ENCODE measurements at regions not wholly inside any gene's neighbourhood (a gene's known extent, or its start where the extent isn't known, plus 50 kb on each side); places are given as distances from the start of the nearest gene placed in this dataset.
A peak's percentile ranks its signal among the peaks of the same experiment; 100 is the strongest.

DNA sequence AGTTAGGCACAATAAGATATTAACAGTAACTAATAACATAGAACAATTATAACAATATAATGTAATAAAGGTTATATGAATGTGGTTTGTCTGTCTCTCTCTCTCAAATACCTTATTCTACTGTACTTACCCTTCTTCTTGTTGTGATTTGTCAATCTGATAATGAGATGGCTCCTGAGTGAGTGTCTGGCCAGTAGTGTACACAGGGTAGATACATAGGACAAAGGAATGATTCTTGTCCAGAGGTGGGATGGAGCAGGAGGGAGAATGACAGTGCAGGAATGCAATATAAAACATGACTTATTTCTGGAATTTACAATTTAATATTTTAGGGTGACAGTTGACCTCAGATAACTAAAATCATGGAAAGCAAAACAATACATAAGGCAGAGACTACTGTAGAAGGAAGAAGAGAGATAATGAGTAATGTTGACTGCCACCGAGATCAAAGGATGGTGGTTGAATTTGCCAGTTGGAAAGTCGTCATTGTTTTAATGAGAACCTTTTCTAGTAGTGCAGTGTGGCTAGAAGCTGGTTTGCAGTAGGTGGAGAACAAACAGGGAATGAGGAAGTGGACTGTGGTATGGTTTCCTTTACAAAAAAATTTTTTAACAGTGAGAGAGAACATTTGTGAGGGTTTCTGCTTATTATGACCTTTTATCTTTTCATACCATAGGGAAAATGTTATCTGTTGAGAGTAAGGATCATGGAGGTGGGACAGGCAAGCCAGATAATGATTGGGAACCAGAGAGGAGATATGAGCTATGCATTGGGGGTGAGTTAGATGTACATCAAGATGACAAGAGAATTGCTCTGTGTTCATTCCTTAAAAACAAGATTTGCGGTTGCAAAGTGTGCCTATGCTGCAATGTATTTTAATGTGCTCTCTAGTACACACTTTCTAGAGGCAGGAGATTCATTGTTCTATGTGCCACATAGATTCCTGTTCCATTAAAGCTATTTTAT lies 458.3 kb downstream of the BTG1 start:
- intact Hi-C loops (cut with micrococcal nuclease) = no loop called here
- H3K36me3 Mint-ChIP-seq = no peaks in the 10 kb centered on the region
- Histone ChIP-seq H3K36me3 (ENCODE audit: insufficient read depth, low read length) (no peaks in the 10 kb centered on the region), H3K4me1 (ENCODE audit: insufficient read depth, low read length) (peaks cover 16% of the 10 kb centered on the region), H3K9me3 (ENCODE audit: control insufficient read depth in 1 of 2, low read length in 2 of 2) (no peaks in the 10 kb centered on the region), H3K27me3 (ENCODE audit: insufficient read depth, low read length) (no peaks in the 10 kb centered on the region), H3K27ac (ENCODE audit: low read depth, low read length) (no peak overlapping the region), H3K4me3 (ENCODE audit: low read length in 2 of 2) (no peak overlapping the region)
- POLR2A ChIA-PET (ENCODE audit: partially characterized antibody) = no interaction called here
- H3K4me3 Mint-ChIP-seq = peak overlapping the region in 3 of 8 donors; percentile 4 to 20 (median 9)
- peak; percentile 52 to 69 (median 60) for DNase-seq
- no peaks in the 10 kb centered on the region for H3K27me3 Mint-ChIP-seq
- CTCF ChIA-PET (ENCODE audit: partially characterized antibody) = no interaction called here
- no peaks in the 10 kb centered on the region for H3K9me3 Mint-ChIP-seq
- H3K27ac Mint-ChIP-seq = peak overlapping the region in 5 of 7 donors; percentile 3 to 78 (median 31)
- H3K4me1 Mint-ChIP-seq = peaks cover 9 to 13% (median 11%) of the 10 kb centered on the region in 4 donors

DNA sequence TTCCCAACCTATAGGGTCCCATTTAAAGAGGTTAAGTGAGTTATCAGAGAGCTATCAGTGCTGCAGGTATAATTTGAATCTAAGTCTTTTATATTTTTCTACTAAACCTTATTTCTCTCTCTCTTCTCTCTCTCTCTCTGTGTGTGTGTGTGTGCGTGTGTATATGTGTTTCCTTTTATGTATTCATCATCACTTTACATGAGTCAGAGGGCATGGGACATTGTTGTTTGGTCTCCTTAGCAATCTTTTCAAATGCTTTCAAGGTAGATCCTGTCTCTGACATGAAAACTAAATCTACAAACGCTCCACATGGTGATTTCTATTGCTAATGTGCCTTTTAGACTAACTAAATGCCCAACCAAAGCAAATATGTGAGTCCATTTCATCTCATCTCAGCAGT lies 459.7 kb downstream of the BTG1 start:
- H3K9me3 Mint-ChIP-seq = no peaks in the 10 kb centered on the region
- no peaks in the 10 kb centered on the region for H3K27me3 ChIP-seq (ENCODE audit: insufficient read depth, low read length)
- peak overlapping the region in 2 of 7 donors; percentile 15 to 71 for H3K27ac Mint-ChIP-seq
- H3K4me1 Mint-ChIP-seq = peaks cover 9 to 13% (median 11%) of the 10 kb centered on the region in 4 donors
- H3K36me3 ChIP-seq (ENCODE audit: insufficient read depth, low read length) = no peaks in the 10 kb centered on the region
- no peak overlapping the region for H3K27ac ChIP-seq (ENCODE audit: low read depth, low read length)
- intact Hi-C loops (cut with micrococcal nuclease) = no loop called here
- no peaks in the 10 kb centered on the region for H3K9me3 ChIP-seq (ENCODE audit: control insufficient read depth in 1 of 2, low read length in 2 of 2)
- no peak overlapping the region for H3K4me3 ChIP-seq (ENCODE audit: low read length in 2 of 2)
- H3K4me1 ChIP-seq (ENCODE audit: insufficient read depth, low read length) = peaks cover 16% of the 10 kb centered on the region
- ChIA-PET POLR2A (ENCODE audit: partially characterized antibody) (no interaction called here), CTCF (ENCODE audit: partially characterized antibody) (no interaction called here)
- H3K36me3 Mint-ChIP-seq = no peaks in the 10 kb centered on the region
- H3K27me3 Mint-ChIP-seq = no peaks in the 10 kb centered on the region
- H3K4me3 Mint-ChIP-seq = no peak overlapping the region
- peak in 3 of 5 donors; percentile 4 to 19 (median 7) for DNase-seq

DNA sequence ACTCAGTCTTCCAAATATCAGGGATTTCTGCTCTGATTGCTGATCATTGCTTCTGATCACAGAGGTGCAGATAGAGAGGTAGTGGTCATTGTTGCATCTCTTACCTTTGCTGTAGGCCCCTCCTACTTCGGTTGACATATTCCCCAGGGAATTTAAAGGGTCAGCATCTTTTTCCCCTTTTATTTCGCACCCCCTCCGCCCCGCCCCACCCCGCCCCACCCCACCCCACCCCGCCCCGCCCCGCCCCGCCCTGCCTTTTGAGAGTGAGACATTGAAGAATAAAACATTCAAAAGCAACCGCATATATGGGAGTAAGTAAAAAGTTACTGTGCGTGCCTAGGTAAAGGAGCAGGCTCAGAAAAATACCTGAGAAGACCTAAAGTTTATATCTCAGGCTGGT lies 463.9 kb downstream of the BTG1 start:
- H3K9me3 Mint-ChIP-seq = peaks cover 0 to 2% (median 0%) of the 10 kb centered on the region in 8 donors
- H3K4me3 Mint-ChIP-seq = no peak overlapping the region
- H3K36me3 Mint-ChIP-seq = no peaks in the 10 kb centered on the region
- DNase-seq = no peak
- Histone ChIP-seq H3K4me1 (ENCODE audit: insufficient read depth, low read length) (peaks cover 4% of the 10 kb centered on the region), H3K27me3 (ENCODE audit: insufficient read depth, low read length) (no peaks in the 10 kb centered on the region), H3K27ac (ENCODE audit: low read depth, low read length) (no peak overlapping the region), H3K36me3 (ENCODE audit: insufficient read depth, low read length) (no peaks in the 10 kb centered on the region), H3K4me3 (ENCODE audit: low read length in 2 of 2) (no peak overlapping the region), H3K9me3 (ENCODE audit: control insufficient read depth in 1 of 2, low read length in 2 of 2) (no peaks in the 10 kb centered on the region)
- H3K27ac Mint-ChIP-seq = no peak overlapping the region
- ChIA-PET POLR2A (ENCODE audit: partially characterized antibody) (no interaction called here), CTCF (ENCODE audit: partially characterized antibody) (no interaction called here)
- H3K27me3 Mint-ChIP-seq = no peaks in the 10 kb centered on the region
- intact Hi-C loops (cut with micrococcal nuclease) = no loop called here
- H3K4me1 Mint-ChIP-seq = peaks cover 0 to 2% (median 0%) of the 10 kb centered on the region in 4 donors

DNA sequence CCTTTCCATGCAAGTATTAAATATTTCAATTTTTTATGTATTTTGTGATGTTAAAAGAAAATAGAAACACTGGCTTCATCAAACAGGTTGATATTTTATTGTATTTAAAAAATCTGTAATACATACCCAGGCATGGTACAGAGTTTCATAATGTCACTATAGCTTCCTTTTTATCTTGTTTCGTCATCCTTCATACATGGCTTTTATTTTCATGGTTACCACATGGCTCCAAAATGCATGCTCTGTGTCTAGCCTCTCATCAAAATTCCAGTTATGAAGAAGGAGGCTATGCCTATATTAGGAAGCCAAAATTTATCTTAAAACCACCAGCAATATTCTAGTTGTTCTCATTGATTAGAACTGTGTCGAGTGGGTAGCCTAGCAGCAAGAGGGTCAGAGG lies 464.8 kb downstream of the BTG1 start:
- Histone ChIP-seq H3K4me1 (ENCODE audit: insufficient read depth, low read length) (no peaks in the 10 kb centered on the region), H3K9me3 (ENCODE audit: control insufficient read depth in 1 of 2, low read length in 2 of 2) (no peaks in the 10 kb centered on the region), H3K36me3 (ENCODE audit: insufficient read depth, low read length) (no peaks in the 10 kb centered on the region), H3K27me3 (ENCODE audit: insufficient read depth, low read length) (no peaks in the 10 kb centered on the region), H3K27ac (ENCODE audit: low read depth, low read length) (no peak overlapping the region), H3K4me3 (ENCODE audit: low read length in 2 of 2) (no peak overlapping the region)
- Mint-ChIP-seq H3K27ac (no peak overlapping the region), H3K4me1 (peaks cover 0 to under 1% (median 0%) of the 10 kb centered on the region in 4 donors), H3K36me3 (no peaks in the 10 kb centered on the region), H3K4me3 (no peak overlapping the region), H3K27me3 (no peaks in the 10 kb centered on the region), H3K9me3 (peaks cover 0 to 2% (median 0%) of the 10 kb centered on the region in 8 donors)
- ChIA-PET POLR2A (ENCODE audit: partially characterized antibody) (no interaction called here), CTCF (ENCODE audit: partially characterized antibody) (no interaction called here)
- DNase-seq = no peak
- intact Hi-C loops (cut with micrococcal nuclease) = no loop called here

DNA sequence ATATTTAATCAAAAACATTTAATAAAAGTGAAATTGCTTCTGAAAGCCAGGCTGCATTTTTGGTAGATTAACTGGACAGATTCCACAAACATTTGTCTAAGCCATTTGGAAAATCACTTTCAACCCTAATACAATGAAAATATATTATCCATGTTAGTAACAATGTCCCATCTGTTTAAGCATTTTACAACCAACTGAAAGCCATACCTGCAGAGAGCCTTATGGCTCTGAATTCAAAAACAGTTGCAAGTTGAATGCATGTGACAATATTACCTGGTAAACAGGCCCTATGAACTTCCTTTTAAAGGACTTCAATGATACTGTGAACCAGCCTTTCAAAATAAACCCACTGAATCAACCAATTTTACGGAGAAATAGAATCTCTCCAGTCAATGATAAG lies 468.1 kb downstream of the BTG1 start:
- H3K9me3 ChIP-seq (ENCODE audit: control insufficient read depth in 1 of 2, low read length in 2 of 2) = no peaks in the 10 kb centered on the region
- intact Hi-C loops (cut with micrococcal nuclease) = no loop called here
- Mint-ChIP-seq H3K27me3 (no peaks in the 10 kb centered on the region), H3K4me1 (peaks cover 0 to 4% (median 2%) of the 10 kb centered on the region in 4 donors), H3K9me3 (peaks cover 0 to 2% (median 0%) of the 10 kb centered on the region in 8 donors), H3K36me3 (no peaks in the 10 kb centered on the region), H3K4me3 (no peak overlapping the region), H3K27ac (no peak overlapping the region)
- no peak overlapping the region for H3K27ac ChIP-seq (ENCODE audit: low read depth, low read length)
- no peaks in the 10 kb centered on the region for H3K27me3 ChIP-seq (ENCODE audit: insufficient read depth, low read length)
- POLR2A ChIA-PET (ENCODE audit: partially characterized antibody) = no interaction called here
- H3K4me3 ChIP-seq (ENCODE audit: low read length in 2 of 2) = no peak overlapping the region
- no peaks in the 10 kb centered on the region for H3K4me1 ChIP-seq (ENCODE audit: insufficient read depth, low read length)
- no peaks in the 10 kb centered on the region for H3K36me3 ChIP-seq (ENCODE audit: insufficient read depth, low read length)
- CTCF ChIA-PET (ENCODE audit: partially characterized antibody) = no interaction called here
- DNase-seq = no peak

DNA sequence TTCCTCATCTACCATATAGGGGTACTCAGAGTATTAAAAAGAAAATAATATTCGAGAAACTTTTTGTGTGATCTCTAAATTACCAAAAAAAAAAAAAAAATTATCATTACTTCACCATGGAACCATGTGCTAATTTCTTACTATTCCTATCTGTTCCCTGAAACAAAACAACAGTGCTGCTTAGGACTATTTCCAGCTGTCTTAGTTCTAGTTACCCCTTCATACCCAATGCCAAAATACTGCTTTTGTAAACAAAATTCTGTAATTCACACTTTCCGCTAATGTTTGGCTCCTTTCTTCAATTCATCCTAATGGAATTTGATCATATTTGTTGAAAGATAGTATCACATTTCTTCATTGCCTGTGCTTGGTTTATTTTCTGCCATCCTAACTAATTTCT lies 470.2 kb downstream of the BTG1 start:
- no peak overlapping the region for H3K27ac ChIP-seq (ENCODE audit: low read depth, low read length)
- Mint-ChIP-seq H3K4me1 (peaks cover 0 to 4% (median 2%) of the 10 kb centered on the region in 4 donors), H3K27ac (no peak overlapping the region), H3K27me3 (no peaks in the 10 kb centered on the region), H3K36me3 (no peaks in the 10 kb centered on the region), H3K4me3 (no peak overlapping the region), H3K9me3 (peaks cover 0 to 2% (median 0%) of the 10 kb centered on the region in 8 donors)
- ChIA-PET POLR2A (ENCODE audit: partially characterized antibody) (no interaction called here), CTCF (ENCODE audit: partially characterized antibody) (no interaction called here)
- intact Hi-C loops (cut with micrococcal nuclease) = no loop called here
- no peak for DNase-seq
- H3K4me1 ChIP-seq (ENCODE audit: insufficient read depth, low read length) = no peaks in the 10 kb centered on the region
- H3K36me3 ChIP-seq (ENCODE audit: insufficient read depth, low read length) = no peaks in the 10 kb centered on the region
- no peaks in the 10 kb centered on the region for H3K9me3 ChIP-seq (ENCODE audit: control insufficient read depth in 1 of 2, low read length in 2 of 2)
- H3K27me3 ChIP-seq (ENCODE audit: insufficient read depth, low read length) = no peaks in the 10 kb centered on the region
- H3K4me3 ChIP-seq (ENCODE audit: low read length in 2 of 2) = no peak overlapping the region

DNA sequence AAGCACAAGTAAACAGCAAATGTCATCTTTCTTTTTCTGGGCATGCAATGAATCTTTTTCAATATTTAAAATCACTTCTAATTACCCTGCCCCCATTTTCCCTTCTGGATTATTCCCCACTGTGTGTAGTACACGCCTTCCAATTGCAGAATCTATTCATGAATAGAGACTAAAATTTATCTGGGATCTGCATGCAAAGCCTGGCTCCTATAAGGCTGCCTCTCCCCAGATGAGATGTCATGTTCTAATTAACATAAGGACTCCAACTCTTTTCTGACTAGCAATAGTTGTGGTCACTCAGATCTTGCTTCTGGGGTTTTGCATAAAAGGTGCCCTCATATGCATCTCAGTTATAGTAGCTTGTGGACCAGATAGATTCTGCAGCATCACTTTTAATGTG lies 473.5 kb downstream of the BTG1 start:
- no peak overlapping the region for H3K27ac ChIP-seq (ENCODE audit: low read depth, low read length)
- no peaks in the 10 kb centered on the region for H3K36me3 ChIP-seq (ENCODE audit: insufficient read depth, low read length)
- peaks cover 0 to 3% of the 10 kb centered on the region in 2 donors for H3K36me3 Mint-ChIP-seq
- no peak overlapping the region for H3K27ac Mint-ChIP-seq
- peaks cover 5 to 10% (median 7%) of the 10 kb centered on the region in 4 donors for H3K4me1 Mint-ChIP-seq
- peaks cover 0 to 14% (median under 1%) of the 10 kb centered on the region in 8 donors for H3K9me3 Mint-ChIP-seq
- DNase-seq = no peak
- no peaks in the 10 kb centered on the region for H3K27me3 ChIP-seq (ENCODE audit: insufficient read depth, low read length)
- no peak overlapping the region for H3K4me3 ChIP-seq (ENCODE audit: low read length in 2 of 2)
- ChIA-PET POLR2A (ENCODE audit: partially characterized antibody) (no interaction called here), CTCF (ENCODE audit: partially characterized antibody) (interaction anchor here (1.1 kb wide), 1 partner anchor 290 kb away, joined by 3 read pairs; no protein-coding TSS in a partner anchor)
- H3K4me3 Mint-ChIP-seq = no peak overlapping the region
- H3K9me3 ChIP-seq (ENCODE audit: control insufficient read depth in 1 of 2, low read length in 2 of 2) = no peaks in the 10 kb centered on the region
- intact Hi-C loops (cut with micrococcal nuclease) = no loop called here
- H3K27me3 Mint-ChIP-seq = no peaks in the 10 kb centered on the region
- H3K4me1 ChIP-seq (ENCODE audit: insufficient read depth, low read length) = peaks cover 10% of the 10 kb centered on the region

All from CD4-positive, alpha-beta memory T cell (primary cell).